Uterus (tissue), 3 donors: ENCODE measurements at regions not wholly inside any gene's neighbourhood (a gene's known extent, or its start where the extent isn't known, plus 50 kb on each side); places are given as distances from the start of the nearest gene placed in this dataset.

Source experiments
- DNase-seq, 2 donors: peaks; one replicate each; pipeline ENCODE4 v3.0.0-alpha.2; 2019 to 2020
- H3K27ac ChIP-seq, 2 donors: fragments of 200-600 bp; sonication (generic); 1 replicate in 1 of 2; 2 replicates in 1 of 2; pipeline ENCODE4 v1.5.1; 2016 to 2018
- H3K27me3 ChIP-seq, 2 donors: fragments of 200-600 bp; sonication (generic); one replicate each; pipeline ENCODE4 v1.5.1; 2018 to 2019; ENCODE audit warnings: control low read depth in 1 of 2
- H3K36me3 ChIP-seq, 2 donors: fragments of 200-600 bp; sonication (generic); one replicate each; pipeline ENCODE4 v1.5.1; 2019; ENCODE audit warnings: control low read depth in 1 of 2
- H3K4me1 ChIP-seq, 2 donors: fragments of 200-600 bp; sonication (generic); one replicate each; pipeline ENCODE4 v1.5.1; 2018 to 2019; ENCODE audit warnings: control low read depth in 1 of 2
- H3K4me3 ChIP-seq, 2 donors: fragments of 200-600 bp; sonication (generic); 1 replicate in 1 of 2; 2 replicates in 1 of 2; pipeline ENCODE4 v1.5.1; 2018 to 2019; ENCODE audit warnings: mild to moderate bottlenecking in 1 of 2
- H3K9me3 ChIP-seq, 2 donors: fragments of 200-600 bp; sonication (generic); one replicate each; pipeline ENCODE4 v1.5.1; 2019; ENCODE audit warnings: control low read depth in 1 of 2
- POLR2A ChIP-seq, 2 donors: fragments of 450-650 bp; IDR thresholded peaks; one replicate each; pipeline ENCODE4 v1.6.1; 2016; ENCODE audit warnings: antibody characterized with exemption in 2 of 2, mild to moderate bottlenecking in 1 of 2, moderate library complexity in 1 of 2
- intact Hi-C: fragments of 100-400 bp; cut with DNase I; formaldehyde crosslinking; loops from one replicate; pipeline ENCODE4 v1.15.1; 2023; ENCODE audit warnings: low total_unique reads
- TF ChIP-seq, protein P1 (sequence below), 4 experiments: fragments of 200-600 bp in 2 of 4; fragments of 450-650 bp in 2 of 4; sonication (generic) in 2 of 4; IDR thresholded peaks; one replicate each; pipeline ENCODE4 v1.5.1; 2016 to 2019; ENCODE audit warnings: antibody characterized with exemption in 4 of 4, mild to moderate bottlenecking in 2 of 4, moderate library complexity in 1 of 4
- donor health status: DM: yes; HTN: yes; CAD: no.

DNA sequence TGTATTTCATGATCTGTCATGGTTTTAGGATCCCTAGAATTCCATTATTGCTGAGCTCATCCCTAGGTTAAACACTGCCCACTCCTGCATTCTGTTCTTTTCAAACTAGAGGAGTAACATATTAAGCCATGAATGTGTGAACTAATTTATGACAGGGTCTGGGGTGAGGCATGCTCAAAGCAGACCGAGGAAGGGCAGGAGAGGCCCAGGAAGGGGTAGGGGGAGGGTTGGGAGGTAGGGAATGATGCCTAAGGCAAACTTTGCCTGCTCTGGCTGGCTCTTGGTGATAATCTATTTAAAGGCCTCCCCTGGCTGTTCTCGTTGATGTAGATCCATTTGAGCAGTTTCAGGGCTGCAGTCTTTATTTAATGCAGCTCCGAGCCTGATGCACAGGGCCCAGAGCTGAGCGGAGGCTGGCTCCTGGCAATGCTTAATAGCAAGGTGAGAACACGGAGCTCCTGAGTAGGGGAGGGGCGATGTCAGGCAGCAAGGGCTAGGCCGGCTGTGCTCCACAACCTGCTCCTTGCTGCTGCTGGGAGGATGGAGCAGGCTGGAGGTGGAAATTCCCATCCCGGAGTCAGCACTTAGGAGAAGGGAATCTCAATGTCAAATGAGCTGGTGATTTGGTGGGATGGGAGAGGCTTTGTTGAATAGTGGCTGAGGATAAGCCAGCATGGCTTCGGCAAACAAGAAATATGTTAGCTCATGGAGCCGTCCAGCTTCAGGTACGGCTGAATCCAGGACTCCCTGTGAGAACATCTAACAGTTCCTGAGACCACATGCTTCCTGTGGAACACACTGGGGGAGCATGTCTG, 73.2 kb upstream of the UNC5A start:
- Histone ChIP-seq H3K9me3 (no peaks in the 10 kb centered on the region), H3K27me3 (no peaks in the 10 kb centered on the region)
- peak; percentile 8 to 11 for DNase-seq

DNA sequence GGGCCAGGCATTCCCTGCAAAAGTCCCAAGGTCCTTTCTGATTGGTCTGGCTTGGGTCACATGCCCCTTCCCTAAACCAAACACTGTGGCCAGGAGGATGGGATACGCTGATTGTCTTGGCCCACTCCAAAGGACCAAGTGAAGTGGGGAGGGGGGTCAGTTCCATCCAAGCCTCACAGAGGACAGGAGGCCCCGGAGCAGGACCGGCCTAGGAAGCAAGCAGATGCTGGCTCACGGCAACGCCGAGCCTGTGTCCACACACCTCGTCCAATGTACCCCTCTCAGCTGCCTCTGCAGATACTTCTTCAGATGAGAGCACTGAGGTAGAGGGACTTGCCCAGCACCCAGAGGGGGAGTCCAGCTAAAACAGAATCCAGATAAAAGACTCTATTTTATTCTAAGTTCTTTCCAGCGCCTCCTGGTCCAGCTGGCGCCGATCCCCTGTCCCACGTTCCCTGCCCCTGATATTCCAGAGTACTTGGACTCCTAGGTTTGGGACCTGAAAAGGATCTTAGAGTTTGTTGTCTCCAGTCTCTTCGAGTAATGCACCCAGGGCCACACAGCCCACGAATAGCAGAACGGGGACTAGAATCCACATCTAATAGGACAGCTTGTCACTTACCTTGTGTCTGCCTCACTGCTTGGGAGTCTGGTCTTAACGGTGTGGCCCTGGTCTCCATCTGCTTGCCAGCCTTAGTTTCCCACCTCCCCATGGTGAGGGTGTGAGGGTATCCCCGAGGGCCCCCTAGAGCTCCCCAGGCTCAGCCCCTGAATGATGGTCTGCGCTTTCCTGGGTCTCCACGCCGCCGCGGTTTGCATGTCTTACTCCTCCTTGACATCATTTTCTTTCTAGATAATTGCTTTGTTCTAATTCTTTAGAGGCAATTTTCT, 72.4 kb upstream of the UNC5A start:
- H3K4me1 ChIP-seq, result no peaks in the 10 kb centered on the region

More for the DNA sequence above, 73.2 kb upstream of the UNC5A start:
- H3K4me1 ChIP-seq, result no peaks in the 10 kb centered on the region
- H3K4me3 ChIP-seq, result no peak overlapping the region
- TF ChIP-seq, protein P1, sequence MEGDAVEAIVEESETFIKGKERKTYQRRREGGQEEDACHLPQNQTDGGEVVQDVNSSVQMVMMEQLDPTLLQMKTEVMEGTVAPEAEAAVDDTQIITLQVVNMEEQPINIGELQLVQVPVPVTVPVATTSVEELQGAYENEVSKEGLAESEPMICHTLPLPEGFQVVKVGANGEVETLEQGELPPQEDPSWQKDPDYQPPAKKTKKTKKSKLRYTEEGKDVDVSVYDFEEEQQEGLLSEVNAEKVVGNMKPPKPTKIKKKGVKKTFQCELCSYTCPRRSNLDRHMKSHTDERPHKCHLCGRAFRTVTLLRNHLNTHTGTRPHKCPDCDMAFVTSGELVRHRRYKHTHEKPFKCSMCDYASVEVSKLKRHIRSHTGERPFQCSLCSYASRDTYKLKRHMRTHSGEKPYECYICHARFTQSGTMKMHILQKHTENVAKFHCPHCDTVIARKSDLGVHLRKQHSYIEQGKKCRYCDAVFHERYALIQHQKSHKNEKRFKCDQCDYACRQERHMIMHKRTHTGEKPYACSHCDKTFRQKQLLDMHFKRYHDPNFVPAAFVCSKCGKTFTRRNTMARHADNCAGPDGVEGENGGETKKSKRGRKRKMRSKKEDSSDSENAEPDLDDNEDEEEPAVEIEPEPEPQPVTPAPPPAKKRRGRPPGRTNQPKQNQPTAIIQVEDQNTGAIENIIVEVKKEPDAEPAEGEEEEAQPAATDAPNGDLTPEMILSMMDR (IDR thresholded peaks at IDR 0.05), result no peak
- no peak for TF ChIP-seq POLR2A (IDR thresholded peaks at IDR 0.05)
- intact Hi-C loops, result no loop called here
- no peaks in the 10 kb centered on the region for H3K36me3 ChIP-seq
- peak overlapping the region in 1 of 2 donors; percentile 9 for H3K27ac ChIP-seq

DNA sequence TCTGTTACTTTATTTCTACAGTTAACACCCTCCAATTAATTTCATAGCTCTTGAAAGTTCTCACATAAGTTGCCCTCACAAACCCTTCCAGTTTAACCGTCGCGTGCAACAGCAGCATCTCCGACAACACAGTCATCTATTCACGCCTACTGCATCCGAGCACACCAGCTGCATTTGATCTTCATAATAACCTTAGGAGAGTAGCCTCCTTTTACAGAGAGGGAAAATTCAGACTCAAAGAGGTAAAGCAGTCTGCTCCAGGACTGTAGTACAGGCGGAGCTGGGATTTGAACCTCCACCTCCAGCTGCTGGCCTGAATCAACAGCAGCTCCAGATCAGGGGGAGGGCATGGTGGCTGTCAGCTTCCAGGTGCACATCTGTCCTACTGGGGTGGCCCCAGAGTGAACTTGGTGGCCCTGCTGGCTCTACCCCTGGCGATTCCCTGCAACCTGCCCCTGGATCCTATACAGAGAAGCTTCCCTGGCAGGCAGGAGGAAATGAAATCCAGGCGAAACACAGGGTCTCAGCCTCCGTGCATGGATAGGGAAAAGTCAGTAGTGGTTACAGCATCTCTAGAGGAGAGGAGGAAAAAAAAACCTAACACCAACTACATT, 71.6 kb upstream of the UNC5A start:
- no peak for DNase-seq
- H3K9me3 ChIP-seq, result no peaks in the 10 kb centered on the region
- TF ChIP-seq, protein P1 (IDR thresholded peaks at IDR 0.05), result no peak
- no peak for TF ChIP-seq POLR2A (IDR thresholded peaks at IDR 0.05)
- no peaks in the 10 kb centered on the region for H3K36me3 ChIP-seq
- H3K4me1 ChIP-seq, result no peaks in the 10 kb centered on the region
- no peak overlapping the region for H3K27ac ChIP-seq
- H3K27me3 ChIP-seq, result no peaks in the 10 kb centered on the region
- intact Hi-C loops, result no loop called here
- H3K4me3 ChIP-seq, result no peak overlapping the region

More for the DNA sequence above, 72.4 kb upstream of the UNC5A start:
- Histone ChIP-seq H3K9me3 (no peaks in the 10 kb centered on the region), H3K36me3 (no peaks in the 10 kb centered on the region), H3K4me3 (no peak overlapping the region), H3K27me3 (no peaks in the 10 kb centered on the region), H3K27ac (no peak overlapping the region)
- intact Hi-C loops, result no loop called here
- DNase-seq, result peak in 1 of 2 donors; percentile 2
- TF ChIP-seq POLR2A (IDR thresholded peaks at IDR 0.05), result no peak
- TF ChIP-seq, protein P1 (IDR thresholded peaks at IDR 0.05), result no peak

DNA sequence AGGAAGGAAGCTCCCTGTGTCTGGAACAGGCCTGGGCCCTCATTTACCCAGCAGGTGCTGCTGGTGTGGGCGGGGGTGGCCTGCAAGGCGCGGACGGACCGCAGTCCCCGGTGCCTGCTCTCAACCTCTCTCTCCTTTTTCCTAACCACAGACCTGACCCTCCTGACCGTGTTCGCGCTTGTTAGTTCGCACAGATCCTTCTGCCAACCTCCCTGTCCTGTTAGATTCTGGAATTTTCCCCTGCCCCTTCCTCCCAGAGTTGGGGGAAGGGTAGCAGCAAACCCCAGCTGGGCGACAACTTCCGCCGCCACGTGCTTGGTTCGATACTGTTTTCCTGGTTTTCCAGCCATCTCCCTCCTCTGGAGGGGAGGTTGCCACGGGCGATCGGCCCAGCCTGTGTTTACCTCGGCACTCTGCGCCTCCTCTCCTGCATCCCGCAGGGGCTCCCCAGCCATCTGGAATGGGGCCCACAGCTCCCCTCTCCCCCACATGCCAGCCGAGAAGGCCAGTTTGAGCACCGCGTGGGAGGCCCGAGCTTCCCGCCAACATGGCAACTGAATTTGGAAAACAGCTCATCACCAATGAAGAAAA, 70.8 kb upstream of the UNC5A start:
- TF ChIP-seq POLR2A (IDR thresholded peaks at IDR 0.05), result no peak
- TF ChIP-seq, protein P1 (IDR thresholded peaks at IDR 0.05), result no peak
- intact Hi-C loops, result no loop called here
- Histone ChIP-seq H3K9me3 (no peaks in the 10 kb centered on the region), H3K36me3 (no peaks in the 10 kb centered on the region), H3K4me3 (no peak overlapping the region), H3K27ac (no peak overlapping the region), H3K27me3 (no peaks in the 10 kb centered on the region), H3K4me1 (no peaks in the 10 kb centered on the region)
- no peak for DNase-seq
